AG09309 (cell line): ENCODE measurements at regions not wholly inside any gene's neighbourhood (a gene's known extent, or its start where the extent isn't known, plus 50 kb on each side); places are given as distances from the start of the nearest gene placed in this dataset.

Experiments used
- DNase-seq: peaks from one replicate; pipeline ENCODE4 v3.0.0-alpha.2; 2010; ENCODE audit warnings: low read depth
- H3K4me3 ChIP-seq: 2 replicates; pipeline ENCODE4 v1.5.1; 2011; ENCODE audit warnings: mild to moderate bottlenecking, low read depth, low read length, moderate library complexity; ENCODE audit not compliant: control insufficient read depth
- CTCF ChIP-seq: IDR thresholded peaks from 2 replicates; pipeline ENCODE4 v1.5.1; 2011; ENCODE audit warnings: mild to moderate bottlenecking, low read depth, low read length, inconsistent platforms; ENCODE audit not compliant: insufficient read depth, control insufficient read depth; ENCODE audit errors: missing control alignments

- no peak for DNase-seq
- TF ChIP-seq CTCF = no peak
- H3K4me3 ChIP-seq = no peak overlapping the region
Measured at GRCh38 chr11:119874660-119875238, 145.7 kb upstream of the NECTIN1 start.

DNA sequence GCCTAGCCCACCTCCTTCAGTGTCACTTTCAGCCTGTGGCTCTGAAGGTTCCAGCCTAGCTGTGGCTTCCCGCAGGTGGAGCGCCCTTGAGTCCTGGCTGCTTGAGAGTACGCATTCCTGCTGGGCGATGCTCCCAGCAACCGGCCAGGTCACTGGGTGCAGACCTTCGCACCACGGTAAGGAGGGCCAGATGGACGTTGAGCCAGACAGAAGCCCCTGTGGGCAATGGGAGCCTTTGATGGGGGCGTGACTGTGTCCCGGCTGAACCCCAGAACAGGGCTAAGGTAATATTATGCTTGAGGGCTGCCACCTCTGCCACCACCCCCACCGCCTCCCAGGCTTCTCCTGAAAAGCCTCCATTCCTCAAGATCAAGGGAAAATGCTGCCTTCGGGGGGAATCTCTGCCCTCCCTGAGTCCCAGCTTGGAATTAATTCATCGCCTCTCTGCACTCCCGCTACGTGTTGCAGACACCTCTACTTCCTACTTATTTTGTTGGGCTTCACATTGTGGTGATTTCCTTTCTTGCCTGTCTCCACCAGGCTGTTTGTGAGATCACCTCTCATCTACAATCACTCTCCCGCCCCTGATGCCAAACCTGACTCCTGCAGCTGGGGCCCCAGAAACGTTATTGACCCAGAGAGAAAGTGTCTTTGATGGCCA lies 144.9 kb upstream of the NECTIN1 start:
- H3K4me3 ChIP-seq = no peak overlapping the region
- no peak for DNase-seq
- no peak for TF ChIP-seq CTCF

- DNase-seq = no peak
- TF ChIP-seq CTCF = no peak
- H3K4me3 ChIP-seq = no peak overlapping the region
Measured at GRCh38 chr11:119872611-119873310, 143.8 kb upstream of the NECTIN1 start.

DNA sequence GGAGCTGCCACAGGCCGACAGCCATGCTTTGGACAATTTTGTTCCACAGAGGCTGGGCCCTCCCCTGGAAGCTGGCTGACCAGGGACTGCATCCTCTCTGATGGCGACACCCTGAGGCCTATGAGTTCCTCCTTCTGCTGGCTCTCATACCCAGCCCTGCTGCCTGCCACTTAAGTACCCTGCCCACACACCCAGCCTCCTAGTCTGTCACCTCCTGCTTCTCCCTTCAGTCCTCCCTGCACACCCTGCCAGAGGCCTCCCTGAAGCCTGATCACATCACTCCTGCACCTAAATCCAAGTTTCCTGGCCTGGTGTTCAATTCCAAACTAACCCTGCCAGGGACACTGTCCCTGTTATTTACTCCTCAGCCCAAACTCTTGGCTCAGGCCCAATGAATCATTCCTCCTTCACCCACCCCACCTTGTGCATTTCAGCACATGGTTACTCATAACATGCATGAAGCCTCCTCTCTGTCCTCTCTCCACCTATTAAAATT lies 136.7 kb upstream of the NECTIN1 start:
- H3K4me3 ChIP-seq = no peak overlapping the region
- TF ChIP-seq CTCF = no peak
- no peak for DNase-seq

DNA sequence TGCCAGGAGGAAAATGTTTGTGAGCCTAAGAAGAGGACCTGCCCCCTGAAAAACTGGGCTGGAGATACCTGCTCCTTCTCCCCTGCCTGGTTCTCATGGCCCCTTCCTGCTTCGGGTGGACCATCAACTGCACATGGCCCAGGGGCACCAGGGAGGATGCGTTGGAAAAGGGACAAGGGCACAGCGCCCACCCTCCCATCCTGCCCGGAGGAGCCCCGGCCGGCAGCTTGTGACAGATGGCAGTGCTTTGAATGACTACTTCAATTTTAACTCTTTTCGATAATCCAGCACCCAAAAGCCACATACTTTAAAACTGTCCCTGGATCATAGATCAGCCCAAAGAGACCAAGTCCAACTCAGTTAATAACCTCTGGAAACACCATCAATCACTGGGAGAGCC lies 135.8 kb upstream of the NECTIN1 start:
- no peak overlapping the region for H3K4me3 ChIP-seq
- TF ChIP-seq CTCF = no peak
- no peak for DNase-seq

- DNase-seq = no peak
- no peak for TF ChIP-seq CTCF
- H3K4me3 ChIP-seq = no peak overlapping the region
Measured at GRCh38 chr11:119863851-119864601, 135.0 kb upstream of the NECTIN1 start.
